Smooth muscle cell (in vitro differentiated cells): ENCODE measurements at regions not wholly inside any gene's neighbourhood (a gene's known extent, or its start where the extent isn't known, plus 50 kb on each side); places are given as distances from the start of the nearest gene placed in this dataset.
A peak's percentile ranks its signal among the peaks of the same experiment; 100 is the strongest.

ENCODE experiments used
- DNase-seq: peaks from one replicate; lab custom pipeline; 2025; ENCODE audit not compliant: unreplicated experiment; lab: John Stamatoyannopoulos, UW
- H2AFZ ChIP-seq: fragments of 200-600 bp; sonication (generic); 2 replicates; pipeline ENCODE4 v1.6.0; 2016; ENCODE audit warnings: antibody characterized with exemption, low read depth, mild to moderate bottlenecking
- H3F3A ChIP-seq: fragments of 200-600 bp; sonication (generic); 2 replicates; pipeline ENCODE4 v1.6.0; 2017; ENCODE audit warnings: antibody characterized with exemption, low read depth
- H3K27ac ChIP-seq: fragments of 200-600 bp; sonication (generic); 2 replicates; pipeline ENCODE4 v1.5.1; 2016; ENCODE audit warnings: low read depth, mild to moderate bottlenecking
- H3K27me3 ChIP-seq: fragments of 200-600 bp; sonication (generic); 2 replicates; pipeline ENCODE4 v1.6.1; 2016; ENCODE audit warnings: low read depth, mild to moderate bottlenecking
- H3K36me3 ChIP-seq: fragments of 200-600 bp; sonication (generic); 2 replicates; pipeline ENCODE4 v1.5.1; 2016; ENCODE audit warnings: low read depth
- H3K4me1 ChIP-seq: fragments of 200-600 bp; sonication (generic); 2 replicates; pipeline ENCODE4 v1.5.1; 2016; ENCODE audit warnings: low read depth
- H3K4me2 ChIP-seq: fragments of 200-600 bp; sonication (generic); 2 replicates; pipeline ENCODE4 v1.6.0; 2016; ENCODE audit warnings: mild to moderate bottlenecking
- H3K4me3 ChIP-seq: fragments of 200-600 bp; sonication (generic); 2 replicates; pipeline ENCODE4 v1.5.1; 2016; ENCODE audit warnings: mild to moderate bottlenecking
- H3K79me2 ChIP-seq: fragments of 200-600 bp; sonication (generic); 2 replicates; pipeline ENCODE4 v1.6.0; 2016; ENCODE audit warnings: low read depth, mild to moderate bottlenecking
- H3K9ac ChIP-seq: fragments of 200-600 bp; sonication (generic); 2 replicates; pipeline ENCODE4 v1.6.0; 2016; ENCODE audit warnings: low read depth
- H3K9me3 ChIP-seq: fragments of 200-600 bp; sonication (generic); replicated peaks from 2 replicates; pipeline ENCODE4 v1.5.1; 2016; ENCODE audit warnings: low read depth
- H4K20me1 ChIP-seq: fragments of 200-600 bp; sonication (generic); 2 replicates; pipeline ENCODE4 v1.6.0; 2016; ENCODE audit warnings: low read depth
- CTCF ChIP-seq: fragments of 200-600 bp; sonication (generic); IDR thresholded peaks from 2 replicates; pipeline ENCODE4 v1.5.1; 2017; ENCODE audit warnings: borderline replicate concordance, mild to moderate bottlenecking, antibody characterized with exemption; ENCODE audit not compliant: insufficient read depth, poor library complexity, severe bottlenecking
- WGBS: methylation state at CpG from one replicate; pipeline ENCODE4 v1.1.7; 2016; ENCODE audit warnings: low lambda C conversion rate; 5-methylcytosine and 5-hydroxymethylcytosine counted together

DNA sequence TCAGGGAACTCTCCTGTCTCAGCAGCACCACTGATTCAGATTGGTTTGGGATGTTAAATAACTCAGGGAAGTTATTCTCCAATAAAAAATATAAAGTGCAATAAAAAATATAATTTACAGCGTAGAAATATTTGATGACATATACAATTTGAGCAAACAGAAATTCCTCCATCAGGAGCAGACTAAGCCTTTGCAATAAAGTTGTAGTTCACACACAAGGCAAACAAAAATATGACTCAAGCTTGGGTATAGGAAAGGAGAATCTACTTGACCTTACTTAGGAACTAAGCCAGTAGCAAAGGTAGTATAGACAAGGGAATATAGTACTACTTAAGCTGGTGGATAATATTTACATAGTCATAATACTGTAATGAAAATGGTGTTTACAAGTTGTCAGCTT is 264.1 kb downstream of the KIF21A start:
- H3K36me3 ChIP-seq = no peaks in the 10 kb centered on the region
- H3K27me3 ChIP-seq = no peaks in the 10 kb centered on the region
- no peaks in the 10 kb centered on the region for H4K20me1 ChIP-seq
- no peak overlapping the region for H3K4me3 ChIP-seq
- H3F3A ChIP-seq = no peaks in the 10 kb centered on the region
- WGBS = 79% methylated on average over 1 of the region's 1 CpG
- no peaks in the 10 kb centered on the region for H3K4me1 ChIP-seq
- no peak overlapping the region for H3K4me2 ChIP-seq
- no peak overlapping the region for H3K27ac ChIP-seq
- no peak overlapping the region for H3K9ac ChIP-seq
- H3K79me2 ChIP-seq = no peaks in the 10 kb centered on the region
- TF ChIP-seq CTCF = no peak
- H2AFZ ChIP-seq = no peak overlapping the region
- no peak for DNase-seq
- H3K9me3 ChIP-seq = no peaks in the 10 kb centered on the region

GRCh38 chr12:39176356-39176755 is 266.6 kb downstream of the KIF21A start:
- no peak overlapping the region for H3K27ac ChIP-seq
- no peaks in the 10 kb centered on the region for H4K20me1 ChIP-seq
- no peaks in the 10 kb centered on the region for H3K9me3 ChIP-seq
- H2AFZ ChIP-seq = no peak overlapping the region
- no peak overlapping the region for H3K9ac ChIP-seq
- DNase-seq = no peak
- H3K4me2 ChIP-seq = no peak overlapping the region
- H3K79me2 ChIP-seq = no peaks in the 10 kb centered on the region
- H3K4me3 ChIP-seq = no peak overlapping the region
- H3K4me1 ChIP-seq = no peaks in the 10 kb centered on the region
- no peak for TF ChIP-seq CTCF
- H3F3A ChIP-seq = no peaks in the 10 kb centered on the region
- H3K36me3 ChIP-seq = no peaks in the 10 kb centered on the region
- H3K27me3 ChIP-seq = no peaks in the 10 kb centered on the region

- no peaks in the 10 kb centered on the region for H3K79me2 ChIP-seq
- WGBS = 72% methylated on average over 2 of the region's 2 CpGs
- H3K36me3 ChIP-seq = no peaks in the 10 kb centered on the region
- no peaks in the 10 kb centered on the region for H3K27me3 ChIP-seq
- H3K4me2 ChIP-seq = no peak overlapping the region
- H2AFZ ChIP-seq = peak overlapping the region; percentile 42
- no peak overlapping the region for H3K9ac ChIP-seq
- no peak for DNase-seq
- no peak overlapping the region for H3K4me3 ChIP-seq
- no peaks in the 10 kb centered on the region for H3K4me1 ChIP-seq
- TF ChIP-seq CTCF = no peak
- H3K9me3 ChIP-seq = no peaks in the 10 kb centered on the region
- H4K20me1 ChIP-seq = no peaks in the 10 kb centered on the region
- H3K27ac ChIP-seq = no peak overlapping the region
- no peaks in the 10 kb centered on the region for H3F3A ChIP-seq
Measured at GRCh38 chr12:39173726-39174125, 268.3 kb upstream of the CPNE8 start.

DNA sequence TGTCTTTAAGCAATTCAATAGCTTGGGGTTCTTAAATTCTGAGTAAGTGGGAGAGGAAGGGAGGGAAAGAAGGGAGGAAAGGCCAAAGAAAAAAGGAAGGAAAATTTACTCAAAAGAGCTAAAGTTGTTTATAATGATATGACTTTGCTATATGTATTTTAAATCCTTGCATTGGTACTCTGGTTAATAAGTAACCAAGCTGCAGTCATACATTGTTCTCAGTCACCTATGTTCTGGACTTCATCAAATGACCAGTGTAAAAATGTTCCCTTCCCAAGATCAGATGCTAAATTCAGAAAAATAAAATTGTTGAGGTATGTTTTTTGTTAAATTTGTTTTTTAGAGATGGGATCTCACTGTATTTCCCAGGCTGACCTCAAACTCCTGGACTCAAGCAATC is 259.9 kb upstream of the CPNE8 start:
- H3K79me2 ChIP-seq = no peaks in the 10 kb centered on the region

More for the DNA sequence above, 259.9 kb upstream of the CPNE8 start:
- Histone ChIP-seq H3K27me3 (no peaks in the 10 kb centered on the region), H2AFZ (no peak overlapping the region), H3K4me3 (no peak overlapping the region), H3K36me3 (no peaks in the 10 kb centered on the region), H3K4me2 (no peak overlapping the region), H3F3A (no peaks in the 10 kb centered on the region), H3K27ac (no peak overlapping the region), H4K20me1 (no peaks in the 10 kb centered on the region), H3K4me1 (no peaks in the 10 kb centered on the region), H3K9ac (no peak overlapping the region), H3K9me3 (no peaks in the 10 kb centered on the region)
- no peak for DNase-seq
- TF ChIP-seq CTCF = no peak
